IMR-90 (cell line): ENCODE measurements at regions not wholly inside any gene's neighbourhood (a gene's known extent, or its start where the extent isn't known, plus 50 kb on each side); places are given as distances from the start of the nearest gene placed in this dataset.

Source experiments
- ATAC-seq: fragments of 200-7000 bp; cut with Tn5 transposase; 2 replicates; pipeline ENCODE4 v1.9.1; 2020; ENCODE audit warnings: low read depth, mild to moderate bottlenecking, moderate library complexity
- BruUV-seq: library from RNA; stranded (reverse); fragments of 400-500 nt; replicated peaks from 2 replicates; lab custom pipeline; 2021; lab: Mats Ljungman, UMichigan
- CTCF ChIA-PET: fragments of 300-600 bp; formaldehyde crosslinking; extraction: SDS; loops from one replicate; lab custom pipeline; 2021; ENCODE audit warnings: antibody characterized with exemption; lab: Yijun Ruan, JAX
- POLR2A ChIA-PET: fragments of 300-600 bp; sonication (Branson Sonifier 250); formaldehyde crosslinking; loops from one replicate; lab custom pipeline; 2022; ENCODE audit warnings: antibody characterized with exemption; ENCODE audit not compliant: unreplicated experiment; lab: Charles Lee
- DNase-seq: peaks from one replicate; pipeline ENCODE4 v3.0.0; 2013
- H2AFZ ChIP-seq: replicated peaks from 2 replicates; pipeline ENCODE3; 2013; ENCODE audit warnings: low read length, mild to moderate bottlenecking; ENCODE audit not compliant: poor library complexity
- H2AK5ac ChIP-seq: 2 replicates; pipeline ENCODE4 v1.6.1; 2013; ENCODE audit warnings: low read depth, low read length, inconsistent platforms
- H2AK9ac ChIP-seq: replicated peaks from 2 replicates; pipeline ENCODE3; 2013; ENCODE audit warnings: mild to moderate bottlenecking, low read depth, low read length, moderate library complexity; ENCODE audit not compliant: poor library complexity
- H2BK120ac ChIP-seq: 2 replicates; pipeline ENCODE4 v1.6.1; 2013; ENCODE audit warnings: low read depth, low read length, inconsistent platforms
- H2BK15ac ChIP-seq: 3 replicates; pipeline ENCODE4 v1.6.1; 2013; ENCODE audit warnings: low read depth, low read length, inconsistent platforms
- H2BK20ac ChIP-seq: 2 replicates; pipeline ENCODE4 v1.6.1; 2013; ENCODE audit warnings: low read depth, mild to moderate bottlenecking, inconsistent platforms, low read length, moderate library complexity
- H2BK5ac ChIP-seq: 2 replicates; pipeline ENCODE4 v1.6.1; 2013; ENCODE audit warnings: mild to moderate bottlenecking, low read depth, low read length, inconsistent platforms; ENCODE audit not compliant: poor library complexity, severe bottlenecking
- H3K14ac ChIP-seq: replicated peaks from 2 replicates; pipeline ENCODE4 v1.6.1; 2013; ENCODE audit warnings: low read depth, low read length, inconsistent platforms
- H3K18ac ChIP-seq: 2 replicates; pipeline ENCODE4 v1.6.1; 2013; ENCODE audit warnings: low read depth, low read length, control low read depth
- H3K23ac ChIP-seq: 2 replicates; pipeline ENCODE4 v1.6.1; 2013; ENCODE audit warnings: low read depth, low read length, inconsistent platforms
- H3K27ac ChIP-seq: 2 replicates; pipeline ENCODE4 v1.5.1; 2013; ENCODE audit warnings: mild to moderate bottlenecking, control low read depth, low read length; ENCODE audit not compliant: insufficient read depth
- H3K27me3 ChIP-seq: 2 replicates; pipeline ENCODE4 v1.6.1; 2013; ENCODE audit warnings: low read length; ENCODE audit not compliant: control insufficient read depth, insufficient read depth
- H3K36me3 ChIP-seq: 2 replicates; pipeline ENCODE4 v1.6.1; 2013; ENCODE audit warnings: low read length, mixed read lengths; ENCODE audit not compliant: control insufficient read depth, insufficient read depth
- H3K4ac ChIP-seq: 2 replicates; pipeline ENCODE4 v1.6.1; 2013; ENCODE audit warnings: low read depth, low read length, inconsistent platforms
- H3K4me1 ChIP-seq: 2 replicates; pipeline ENCODE4 v1.6.1; 2013; ENCODE audit warnings: low read length, mixed read lengths; ENCODE audit not compliant: control insufficient read depth, insufficient read depth
- H3K4me2 ChIP-seq: 2 replicates; pipeline ENCODE4 v1.6.1; 2013; ENCODE audit warnings: low read depth, mild to moderate bottlenecking, control low read depth, low read length, moderate library complexity
- H3K4me3 ChIP-seq: 2 replicates; pipeline ENCODE4 v1.5.1; 2013; ENCODE audit warnings: low read depth, mild to moderate bottlenecking, control low read depth, low read length, moderate library complexity; ENCODE audit not compliant: insufficient read depth
- H3K56ac ChIP-seq: 2 replicates; pipeline ENCODE4 v1.6.1; 2013; ENCODE audit warnings: low read length, inconsistent platforms; ENCODE audit not compliant: insufficient read depth; ENCODE audit errors: extremely low read depth
- H3K79me1 ChIP-seq, 2 experiments: 2 replicates each; pipeline ENCODE4 v1.6.1; 2013; ENCODE audit warnings: low read length in 2 of 2, inconsistent platforms in 1 of 2, low read depth in 1 of 2
- H3K9ac ChIP-seq: 2 replicates; pipeline ENCODE4 v1.6.1; 2013; ENCODE audit warnings: low read depth, low read length, control low read depth
- H3K9me1 ChIP-seq: 2 replicates; pipeline ENCODE4 v1.6.1; 2013; ENCODE audit warnings: low read length, inconsistent platforms; ENCODE audit not compliant: insufficient read depth
- H3K9me3 ChIP-seq: 2 replicates; pipeline ENCODE4 v1.6.1; 2013; ENCODE audit warnings: low read length; ENCODE audit not compliant: control insufficient read depth, insufficient read depth
- H4K20me1 ChIP-seq: 2 replicates; pipeline ENCODE4 v1.6.1; 2013; ENCODE audit warnings: low read length, inconsistent platforms; ENCODE audit not compliant: insufficient read depth
- H4K5ac ChIP-seq: 2 replicates; pipeline ENCODE4 v1.6.1; 2013; ENCODE audit warnings: mild to moderate bottlenecking, low read depth, low read length, control low read depth
- H4K8ac ChIP-seq, 2 experiments: 2 replicates each; pipeline ENCODE4 v1.6.1; 2013; ENCODE audit warnings: low read depth in 2 of 2, low read length in 2 of 2, control low read depth in 1 of 2, inconsistent platforms in 1 of 2
- H4K91ac ChIP-seq: 2 replicates; pipeline ENCODE4 v1.6.1; 2013; ENCODE audit warnings: low read depth, low read length, inconsistent platforms; ENCODE audit not compliant: insufficient read depth
- BHLHE40 ChIP-seq: fragments of 150-350 bp; IDR thresholded peaks from 2 replicates; pipeline ENCODE4 v1.6.1; 2016; ENCODE audit warnings: mild to moderate bottlenecking, low read depth, low read length
- CEBPB ChIP-seq: IDR thresholded peaks from 2 replicates; pipeline ENCODE4 v1.6.1; 2012; ENCODE audit warnings: low read depth, low read length, improper control_type of control experiment
- CHD1 ChIP-seq: IDR thresholded peaks from 2 replicates; pipeline ENCODE4 v1.6.1; 2012; ENCODE audit warnings: low read depth, low read length, improper control_type of control experiment
- FOS ChIP-seq: fragments of 150-350 bp; IDR thresholded peaks from 2 replicates; pipeline ENCODE4 v1.6.1; 2016; ENCODE audit warnings: low read depth, low read length
- MAFK ChIP-seq: IDR thresholded peaks from 2 replicates; pipeline ENCODE4 v1.6.1; 2012; ENCODE audit warnings: low read depth, low read length, improper control_type of control experiment
- MXI1 ChIP-seq: IDR thresholded peaks from 2 replicates; pipeline ENCODE4 v1.6.1; 2012; ENCODE audit warnings: low read depth, mild to moderate bottlenecking, low read length, moderate library complexity, borderline replicate concordance
- POLR2A ChIP-seq: IDR thresholded peaks from 2 replicates; pipeline ENCODE4 v1.6.1; 2012; ENCODE audit warnings: mild to moderate bottlenecking, low read depth, low read length
- RAD21 ChIP-seq: IDR thresholded peaks from 2 replicates; pipeline ENCODE4 v1.6.1; 2012; ENCODE audit warnings: low read length, improper control_type of control experiment
- RCOR1 ChIP-seq: IDR thresholded peaks from 2 replicates; pipeline ENCODE4 v1.6.1; 2012; ENCODE audit warnings: mild to moderate bottlenecking, low read length, improper control_type of control experiment; ENCODE audit not compliant: insufficient replicate concordance
- RFX5 ChIP-seq: IDR thresholded peaks from 2 replicates; pipeline ENCODE4 v1.8.0; 2012; ENCODE audit warnings: low read depth, mild to moderate bottlenecking, low read length, moderate library complexity
- SMC3 ChIP-seq: fragments of 150-350 bp; IDR thresholded peaks from 2 replicates; pipeline ENCODE4 v1.6.1; 2016; ENCODE audit warnings: low read depth, mild to moderate bottlenecking, antibody characterized with exemption, low read length, moderate library complexity
- WGBS, 2 experiments: methylation state at CpG; one replicate each; pipeline versions ENCODE4 v1.1.5 to v1.1.7; 2013; ENCODE audit warnings: missing lambda C conversion rate in 2 of 2; ENCODE audit not compliant: insufficient read length in 1 of 2; ENCODE audit errors: extremely low coverage in 2 of 2; 5-methylcytosine and 5-hydroxymethylcytosine counted together
- dilution Hi-C: fragments of 300-500 bp; cut with HindIII; formaldehyde crosslinking; loops from one replicate; pipeline ENCODE4 v1.14.3; 2018; ENCODE audit warnings: low sequenced_read_pairs; ENCODE audit not compliant: unreplicated experiment
- in situ Hi-C: fragments of 300-500 bp; cut with MboI; formaldehyde crosslinking; loops from 3 replicates; pipeline ENCODE4 v1.14.3; 2019; ENCODE audit warnings: low sequenced_read_pairs, inconsistent platforms, mixed read lengths
- intact Hi-C: fragments of 100-400 bp; cut with micrococcal nuclease; formaldehyde crosslinking; loops from 2 replicates; pipeline ENCODE4 v1.10.0; 2022
- TF ChIP-seq, protein P1 (sequence below): conservative IDR thresholded peaks from 2 replicates; pipeline ENCODE4 v1.5.1; 2012; ENCODE audit warnings: mild to moderate bottlenecking, low read depth, low read length, improper control_type of control experiment
- TF ChIP-seq, protein P2 (sequence below): fragments of 150-350 bp; IDR thresholded peaks from 2 replicates; pipeline ENCODE4 v1.6.1; 2016; ENCODE audit warnings: low read depth, mild to moderate bottlenecking, low read length, moderate library complexity, borderline replicate concordance

DNA sequence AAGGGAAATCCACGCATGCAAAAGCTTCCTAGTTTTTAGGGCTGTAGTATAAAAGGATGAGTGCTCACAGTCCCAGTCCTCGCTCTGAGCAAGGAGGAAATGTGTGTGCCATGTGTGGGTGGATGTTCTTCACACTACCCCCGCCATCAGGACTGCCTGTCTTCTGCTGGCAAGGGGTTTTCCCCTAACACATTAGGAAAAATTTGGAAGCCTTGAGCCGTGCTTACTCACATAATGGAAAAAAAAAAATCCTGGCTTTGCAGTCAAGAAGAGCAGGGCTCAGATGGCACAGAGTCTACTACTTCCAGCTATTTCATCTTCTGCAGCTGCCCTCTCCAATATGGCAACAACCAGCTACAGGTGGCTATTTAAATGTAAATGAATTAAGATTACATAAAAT is 363.1 kb downstream of the PLPP3 start:
- dilution Hi-C loops, result no loop called here
- Histone ChIP-seq H3K9me3 (no peaks in the 10 kb centered on the region), H4K8ac (no peak overlapping the region), H2AK9ac (no peak overlapping the region), H2AFZ (no peak overlapping the region), H3K56ac (no peak overlapping the region), H4K5ac (no peak overlapping the region), H3K27me3 (no peaks in the 10 kb centered on the region), H2AK5ac (no peak overlapping the region), H3K4me2 (no peak overlapping the region), H4K91ac (no peak overlapping the region), H3K4me1 (no peaks in the 10 kb centered on the region), H2BK120ac (no peak overlapping the region), H3K4me3 (no peak overlapping the region), H3K14ac (no peak overlapping the region), H3K27ac (no peak overlapping the region), H3K4ac (no peak overlapping the region), H3K9me1 (no peaks in the 10 kb centered on the region), H2BK20ac (no peak overlapping the region), H3K9ac (no peak overlapping the region), H2BK15ac (no peak overlapping the region), H3K18ac (no peak overlapping the region), H3K23ac (no peak overlapping the region), H3K36me3 (no peaks in the 10 kb centered on the region), H3K79me1 (no peaks in the 10 kb centered on the region), H2BK5ac (no peak overlapping the region), H4K20me1 (no peaks in the 10 kb centered on the region)
- intact Hi-C loops, result no loop called here
- WGBS, 2 experiments, result no CpG with 5 or more reads among the region's 4 CpGs
- no TSS peak for BruUV-seq
- ATAC-seq, result no peak
- CTCF ChIA-PET, result no interaction called here
- in situ Hi-C loops, result no loop called here
- no peak for TF ChIP-seq FOS
- TF ChIP-seq, protein P1, sequence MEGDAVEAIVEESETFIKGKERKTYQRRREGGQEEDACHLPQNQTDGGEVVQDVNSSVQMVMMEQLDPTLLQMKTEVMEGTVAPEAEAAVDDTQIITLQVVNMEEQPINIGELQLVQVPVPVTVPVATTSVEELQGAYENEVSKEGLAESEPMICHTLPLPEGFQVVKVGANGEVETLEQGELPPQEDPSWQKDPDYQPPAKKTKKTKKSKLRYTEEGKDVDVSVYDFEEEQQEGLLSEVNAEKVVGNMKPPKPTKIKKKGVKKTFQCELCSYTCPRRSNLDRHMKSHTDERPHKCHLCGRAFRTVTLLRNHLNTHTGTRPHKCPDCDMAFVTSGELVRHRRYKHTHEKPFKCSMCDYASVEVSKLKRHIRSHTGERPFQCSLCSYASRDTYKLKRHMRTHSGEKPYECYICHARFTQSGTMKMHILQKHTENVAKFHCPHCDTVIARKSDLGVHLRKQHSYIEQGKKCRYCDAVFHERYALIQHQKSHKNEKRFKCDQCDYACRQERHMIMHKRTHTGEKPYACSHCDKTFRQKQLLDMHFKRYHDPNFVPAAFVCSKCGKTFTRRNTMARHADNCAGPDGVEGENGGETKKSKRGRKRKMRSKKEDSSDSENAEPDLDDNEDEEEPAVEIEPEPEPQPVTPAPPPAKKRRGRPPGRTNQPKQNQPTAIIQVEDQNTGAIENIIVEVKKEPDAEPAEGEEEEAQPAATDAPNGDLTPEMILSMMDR, result no peak
- no peak for TF ChIP-seq RFX5
- no peak for TF ChIP-seq BHLHE40
- no peak for TF ChIP-seq POLR2A
- no peak for TF ChIP-seq RCOR1
- TF ChIP-seq CHD1, result no peak
- no peak for TF ChIP-seq SMC3
- TF ChIP-seq MXI1, result no peak
- no peak for TF ChIP-seq MAFK
- no peak for TF ChIP-seq RAD21
- TF ChIP-seq CEBPB, result no peak
- TF ChIP-seq, protein P2, sequence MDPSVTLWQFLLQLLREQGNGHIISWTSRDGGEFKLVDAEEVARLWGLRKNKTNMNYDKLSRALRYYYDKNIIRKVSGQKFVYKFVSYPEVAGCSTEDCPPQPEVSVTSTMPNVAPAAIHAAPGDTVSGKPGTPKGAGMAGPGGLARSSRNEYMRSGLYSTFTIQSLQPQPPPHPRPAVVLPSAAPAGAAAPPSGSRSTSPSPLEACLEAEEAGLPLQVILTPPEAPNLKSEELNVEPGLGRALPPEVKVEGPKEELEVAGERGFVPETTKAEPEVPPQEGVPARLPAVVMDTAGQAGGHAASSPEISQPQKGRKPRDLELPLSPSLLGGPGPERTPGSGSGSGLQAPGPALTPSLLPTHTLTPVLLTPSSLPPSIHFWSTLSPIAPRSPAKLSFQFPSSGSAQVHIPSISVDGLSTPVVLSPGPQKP, result no peak
- POLR2A ChIA-PET, result no interaction called here
- peak; percentile 47 for DNase-seq
